Natural killer cell (primary cell): ENCODE measurements at regions not wholly inside any gene's neighbourhood (a gene's known extent, or its start where the extent isn't known, plus 50 kb on each side); places are given as distances from the start of the nearest gene placed in this dataset.
"Not testable (repeated sequence)": the region's sequence is repeated elsewhere in the genome, so short reads cannot be mapped to it uniquely, and the experiment has no call there.

Experiments
- ATAC-seq, 3 donors: fragments of 150-1000 bp in 2 of 3; fragments of 200-7000 bp in 1 of 3; cut with Tn5 transposase; 1 replicate in 1 of 3; 2 replicates in 2 of 3; pipeline ENCODE4 v1.10.0; 2021; ENCODE audit warnings: mild to moderate bottlenecking in 2 of 3, moderate library complexity in 2 of 3
- DNase-seq, 2 donors: peaks; one replicate each; pipeline versions ENCODE4 v3.0.0 to v3.0.0-alpha.2; 2013 to 2021; ENCODE audit warnings: mixed read lengths in 1 of 2
- H3K27ac ChIP-seq: one replicate; pipeline ENCODE4 v1.5.1; 2013; ENCODE audit warnings: mild to moderate bottlenecking, low read length
- H3K27me3 ChIP-seq: one replicate; pipeline ENCODE4 v1.6.1; 2013; ENCODE audit warnings: low read length; ENCODE audit not compliant: control insufficient read depth, insufficient read depth
- H3K36me3 ChIP-seq: one replicate; pipeline ENCODE4 v1.6.1; 2013; ENCODE audit warnings: low read length; ENCODE audit not compliant: control insufficient read depth, insufficient read depth
- H3K4me1 ChIP-seq: one replicate; pipeline ENCODE4 v1.6.1; 2013; ENCODE audit warnings: low read length; ENCODE audit not compliant: control insufficient read depth, insufficient read depth
- H3K4me3 ChIP-seq: one replicate; pipeline ENCODE4 v1.5.1; 2013; ENCODE audit warnings: low read length
- H3K9me3 ChIP-seq: one replicate; pipeline ENCODE4 v1.6.1; 2013; ENCODE audit warnings: low read length; ENCODE audit not compliant: control insufficient read depth, insufficient read depth
- H3K27ac Mint-ChIP-seq, 2 donors: one replicate each; pipeline ENCODE4 v1.8.0; 2022; ENCODE audit warnings: mild to moderate bottlenecking in 2 of 2, mixed read lengths in 2 of 2, moderate library complexity in 1 of 2
- H3K27me3 Mint-ChIP-seq, 2 donors: one replicate each; pipeline ENCODE4 v1.8.0; 2022; ENCODE audit warnings: low read depth in 2 of 2, mixed read lengths in 2 of 2
- H3K36me3 Mint-ChIP-seq: one replicate; pipeline ENCODE4 v1.8.0; 2022; ENCODE audit warnings: mixed read lengths
- H3K4me1 Mint-ChIP-seq, 2 donors: one replicate each; pipeline ENCODE4 v1.8.0; 2022; ENCODE audit warnings: mixed read lengths in 2 of 2
- H3K4me3 Mint-ChIP-seq: one replicate; pipeline ENCODE4 v1.8.0; 2022; ENCODE audit warnings: mild to moderate bottlenecking, moderate library complexity, mixed read lengths
- H3K9me3 Mint-ChIP-seq, 2 donors: one replicate each; pipeline ENCODE4 v1.8.0; 2022; ENCODE audit warnings: mixed read lengths in 2 of 2
- WGBS: methylation state at CpG from one replicate; pipeline ENCODE4 v1.1.7; 2013; ENCODE audit warnings: missing lambda C conversion rate; ENCODE audit not compliant: insufficient coverage; 5-methylcytosine and 5-hydroxymethylcytosine counted together
- intact Hi-C: fragments of 100-400 bp; cut with micrococcal nuclease; formaldehyde crosslinking; loops from one replicate; pipeline ENCODE4 v1.14.2; 2022

DNA sequence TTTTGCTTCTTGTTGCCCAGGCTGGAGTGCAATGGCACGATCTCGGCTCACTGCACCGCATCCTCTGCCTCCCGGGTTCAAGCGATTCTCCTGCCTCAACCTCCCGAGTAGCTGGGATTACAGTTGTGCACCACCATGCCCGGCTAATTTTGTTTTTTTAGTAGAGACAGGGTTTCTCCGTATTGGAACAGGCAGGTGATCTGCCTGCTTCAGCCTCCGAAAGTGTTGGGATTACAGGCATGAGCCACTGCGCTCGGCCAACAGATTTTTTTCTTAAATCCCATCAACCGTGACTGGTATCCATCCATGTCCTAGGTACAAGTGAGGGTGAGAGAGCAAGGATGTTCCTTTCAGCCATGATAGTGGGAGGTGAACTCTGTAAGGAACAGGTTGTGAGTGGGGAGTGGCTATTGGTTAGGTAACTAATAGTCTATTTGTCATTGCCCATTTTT lies 103.8 kb upstream of the TPTE start:
- H3K27me3 ChIP-seq, DNase-seq, H3K36me3 Mint-ChIP-seq, H3K4me3 ChIP-seq, intact Hi-C loops, H3K4me3 Mint-ChIP-seq, H3K27ac ChIP-seq, H3K9me3 Mint-ChIP-seq, H3K27me3 Mint-ChIP-seq, H3K4me1 Mint-ChIP-seq, H3K4me1 ChIP-seq, H3K36me3 ChIP-seq, H3K27ac Mint-ChIP-seq: not testable (repeated sequence)
- H3K9me3 ChIP-seq: peaks cover 68% of the 10 kb centered on the region
- peak in 1 of 3 donors; percentile 24 for ATAC-seq
- WGBS: 78% methylated on average over 12 of the region's 12 CpGs

- H3K27me3 Mint-ChIP-seq, H3K27ac Mint-ChIP-seq, H3K27ac ChIP-seq, ATAC-seq, H3K4me1 Mint-ChIP-seq, H3K27me3 ChIP-seq, H3K36me3 Mint-ChIP-seq, H3K4me1 ChIP-seq, H3K4me3 Mint-ChIP-seq, H3K36me3 ChIP-seq, intact Hi-C loops, H3K9me3 Mint-ChIP-seq, H3K4me3 ChIP-seq: not testable (repeated sequence)
- peaks cover 61% of the 10 kb centered on the region for H3K9me3 ChIP-seq
- peak in 1 of 2 donors; percentile 3 for DNase-seq
- WGBS: 55% methylated on average over 4 of the region's 4 CpGs
These were observed 102.9 kb upstream of the TPTE start for GRCh38 chr21:10418250-10419048.

GRCh38 chr21:10421199-10421598 lies 100.2 kb upstream of the TPTE start:
- H3K4me1 Mint-ChIP-seq, intact Hi-C loops: not testable (repeated sequence)

DNA sequence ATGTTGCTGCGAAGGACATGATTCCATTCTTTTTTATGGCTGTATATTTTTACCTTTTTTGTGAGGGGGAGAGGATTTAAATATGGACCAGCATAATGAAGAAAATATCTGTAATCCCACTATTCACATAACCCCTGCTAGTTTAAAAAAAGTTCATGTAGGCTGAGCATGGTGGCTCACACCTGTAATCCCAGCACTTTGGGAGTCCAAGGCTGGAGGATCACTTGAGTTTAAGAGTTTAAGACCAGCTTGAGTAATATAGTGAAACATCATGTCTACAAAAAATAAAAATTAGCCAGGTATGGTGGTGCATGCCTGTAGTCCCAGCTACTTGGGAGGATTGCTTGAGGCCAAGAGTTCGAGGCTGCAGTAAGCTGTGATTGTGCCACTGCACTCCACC lies 99.8 kb upstream of the TPTE start:
- H3K9me3 Mint-ChIP-seq, H3K4me1 Mint-ChIP-seq, H3K36me3 Mint-ChIP-seq, H3K36me3 ChIP-seq, H3K27ac Mint-ChIP-seq, H3K4me3 Mint-ChIP-seq, H3K27ac ChIP-seq, ATAC-seq, H3K27me3 ChIP-seq, H3K4me3 ChIP-seq, H3K27me3 Mint-ChIP-seq, DNase-seq, H3K4me1 ChIP-seq, intact Hi-C loops: not testable (repeated sequence)
- H3K9me3 ChIP-seq: peaks cover 46% of the 10 kb centered on the region
- 69% methylated on average over 1 of the region's 2 CpGs for WGBS

More at GRCh38 chr21:10421199-10421598, 100.2 kb upstream of the TPTE start:
- not testable (repeated sequence) for H3K4me1 ChIP-seq, H3K27ac Mint-ChIP-seq, H3K27ac ChIP-seq, H3K4me3 ChIP-seq, H3K36me3 Mint-ChIP-seq, DNase-seq, H3K27me3 ChIP-seq, H3K27me3 Mint-ChIP-seq, H3K36me3 ChIP-seq, ATAC-seq, H3K9me3 Mint-ChIP-seq, H3K4me3 Mint-ChIP-seq
- WGBS: 67% methylated on average over 4 of the region's 4 CpGs
- peaks cover 46% of the 10 kb centered on the region for H3K9me3 ChIP-seq

GRCh38 chr21:10424097-10424886 lies 97.1 kb upstream of the TPTE start:
- H3K36me3 ChIP-seq, H3K4me3 ChIP-seq, H3K27ac ChIP-seq, DNase-seq, H3K36me3 Mint-ChIP-seq, H3K27me3 Mint-ChIP-seq, H3K9me3 Mint-ChIP-seq, H3K4me3 Mint-ChIP-seq, intact Hi-C loops, H3K4me1 Mint-ChIP-seq, H3K4me1 ChIP-seq, H3K27ac Mint-ChIP-seq, H3K27me3 ChIP-seq: not testable (repeated sequence)
- 60% methylated on average over 3 of the region's 4 CpGs for WGBS
- peak in 1 of 3 donors; percentile 3 for ATAC-seq
- peaks cover 41% of the 10 kb centered on the region for H3K9me3 ChIP-seq

GRCh38 chr21:10424887-10425145 lies 96.6 kb upstream of the TPTE start:
- H3K36me3 ChIP-seq, H3K4me3 ChIP-seq, H3K27me3 Mint-ChIP-seq, H3K4me1 ChIP-seq, intact Hi-C loops, H3K36me3 Mint-ChIP-seq, H3K27ac ChIP-seq, H3K4me3 Mint-ChIP-seq, H3K9me3 Mint-ChIP-seq, H3K27ac Mint-ChIP-seq, H3K4me1 Mint-ChIP-seq, ATAC-seq, H3K27me3 ChIP-seq, DNase-seq: not testable (repeated sequence)
- H3K9me3 ChIP-seq: peaks cover 36% of the 10 kb centered on the region
- WGBS: no CpG with 5 or more reads among the region's 2 CpGs
